ENCODE measurements at regions not wholly inside any gene's neighbourhood (a gene's known extent, or its start where the extent isn't known, plus 50 kb on each side); places are given as distances from the start of the nearest gene placed in this dataset.

- Histone ChIP-seq H3K9ac (ENCODE audit: low read length) (no peak overlapping the region), H3K79me2 (ENCODE audit: insufficient read depth, low read length) (no peaks in the 10 kb centered on the region), H3K27me3 (ENCODE audit: insufficient read depth, low read length) (no peaks in the 10 kb centered on the region), H3K4me3 (ENCODE audit: insufficient read depth, low read depth, low read length) (no peak overlapping the region), H3K36me3 (ENCODE audit: insufficient read depth, low read length) (no peaks in the 10 kb centered on the region), H2AFZ (ENCODE audit: low read depth, low read length) (no peak overlapping the region), H3K27ac (ENCODE audit: low read depth, low read length) (no peak overlapping the region), H3K4me1 (ENCODE audit: insufficient read depth, low read length) (peaks cover 14% of the 10 kb centered on the region), H3K9me3 (ENCODE audit: insufficient read depth, low read depth, low read length) (no peaks in the 10 kb centered on the region), H4K20me1 (ENCODE audit: insufficient read depth, low read length) (no peaks in the 10 kb centered on the region), H3K4me2 (ENCODE audit: low read length) (no peak overlapping the region)
- H3K4me3 Mint-ChIP-seq (ENCODE audit: unreplicated experiment) = peak overlapping the region; percentile 50
- H3K27ac Mint-ChIP-seq (ENCODE audit: unreplicated experiment) = no peak overlapping the region
- no peaks in the 10 kb centered on the region for H3K9me3 Mint-ChIP-seq (ENCODE audit: unreplicated experiment)
- TF ChIP-seq, protein P1, sequence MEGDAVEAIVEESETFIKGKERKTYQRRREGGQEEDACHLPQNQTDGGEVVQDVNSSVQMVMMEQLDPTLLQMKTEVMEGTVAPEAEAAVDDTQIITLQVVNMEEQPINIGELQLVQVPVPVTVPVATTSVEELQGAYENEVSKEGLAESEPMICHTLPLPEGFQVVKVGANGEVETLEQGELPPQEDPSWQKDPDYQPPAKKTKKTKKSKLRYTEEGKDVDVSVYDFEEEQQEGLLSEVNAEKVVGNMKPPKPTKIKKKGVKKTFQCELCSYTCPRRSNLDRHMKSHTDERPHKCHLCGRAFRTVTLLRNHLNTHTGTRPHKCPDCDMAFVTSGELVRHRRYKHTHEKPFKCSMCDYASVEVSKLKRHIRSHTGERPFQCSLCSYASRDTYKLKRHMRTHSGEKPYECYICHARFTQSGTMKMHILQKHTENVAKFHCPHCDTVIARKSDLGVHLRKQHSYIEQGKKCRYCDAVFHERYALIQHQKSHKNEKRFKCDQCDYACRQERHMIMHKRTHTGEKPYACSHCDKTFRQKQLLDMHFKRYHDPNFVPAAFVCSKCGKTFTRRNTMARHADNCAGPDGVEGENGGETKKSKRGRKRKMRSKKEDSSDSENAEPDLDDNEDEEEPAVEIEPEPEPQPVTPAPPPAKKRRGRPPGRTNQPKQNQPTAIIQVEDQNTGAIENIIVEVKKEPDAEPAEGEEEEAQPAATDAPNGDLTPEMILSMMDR (IDR thresholded peaks at IDR 0.05; ENCODE audit: insufficient read depth, low read depth, low read length) = no peak
- no peak for TF ChIP-seq EZH2 (IDR thresholded peaks at IDR 0.05; ENCODE audit: insufficient read depth, low read length)
- DNase-seq (ENCODE audit: low read depth) (no peak), FAIRE-seq (no peak)
- no peaks in the 10 kb centered on the region for H3K36me3 Mint-ChIP-seq (ENCODE audit: low read depth, unreplicated experiment)
- peaks cover 40% of the 10 kb centered on the region for H3K4me1 Mint-ChIP-seq (ENCODE audit: low read depth, unreplicated experiment)
- peaks cover 5% of the 10 kb centered on the region for H3K27me3 Mint-ChIP-seq (ENCODE audit: low read depth, unreplicated experiment)
Observed at GRCh38 chr2:47239119-47239969, 63.0 kb upstream of the CALM2 start.

DNA sequence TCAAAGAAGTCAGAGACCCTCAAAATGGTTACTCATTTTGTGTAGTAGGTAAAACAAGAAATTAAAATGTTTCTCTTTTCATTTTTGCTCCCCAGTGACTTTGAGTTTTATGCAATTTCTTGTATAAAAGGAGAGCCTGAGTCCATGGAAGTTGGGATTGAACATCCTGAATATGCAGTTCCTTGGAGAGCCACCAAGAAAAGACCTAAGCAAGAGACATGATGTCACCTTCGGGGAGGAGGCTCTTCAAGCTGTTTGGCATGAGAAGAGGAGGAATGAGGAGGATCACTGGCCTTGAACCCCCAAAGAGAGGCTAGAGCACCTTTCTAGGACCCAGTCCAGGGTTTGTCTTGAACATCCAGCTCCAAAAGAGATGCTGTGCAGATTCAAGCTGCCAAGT lies 62.3 kb upstream of the CALM2 start:
- FAIRE-seq (no peak), DNase-seq (ENCODE audit: low read depth) (no peak)
- Histone ChIP-seq H3K4me2 (ENCODE audit: low read length) (no peak overlapping the region), H3K9ac (ENCODE audit: low read length) (no peak overlapping the region), H3K9me3 (ENCODE audit: insufficient read depth, low read depth, low read length) (no peaks in the 10 kb centered on the region), H3K4me3 (ENCODE audit: insufficient read depth, low read depth, low read length) (no peak overlapping the region), H4K20me1 (ENCODE audit: insufficient read depth, low read length) (no peaks in the 10 kb centered on the region), H3K27me3 (ENCODE audit: insufficient read depth, low read length) (no peaks in the 10 kb centered on the region), H3K4me1 (ENCODE audit: insufficient read depth, low read length) (peaks cover 14% of the 10 kb centered on the region), H3K36me3 (ENCODE audit: insufficient read depth, low read length) (no peaks in the 10 kb centered on the region), H3K27ac (ENCODE audit: low read depth, low read length) (no peak overlapping the region), H2AFZ (ENCODE audit: low read depth, low read length) (no peak overlapping the region), H3K79me2 (ENCODE audit: insufficient read depth, low read length) (no peaks in the 10 kb centered on the region)
- H3K4me3 Mint-ChIP-seq (ENCODE audit: unreplicated experiment) = peak overlapping the region; percentile 50
- peaks cover 41% of the 10 kb centered on the region for H3K4me1 Mint-ChIP-seq (ENCODE audit: low read depth, unreplicated experiment)
- H3K27me3 Mint-ChIP-seq (ENCODE audit: low read depth, unreplicated experiment) = peaks cover 8% of the 10 kb centered on the region
- TF ChIP-seq, protein P1 (IDR thresholded peaks at IDR 0.05; ENCODE audit: insufficient read depth, low read depth, low read length) = no peak
- no peak overlapping the region for H3K27ac Mint-ChIP-seq (ENCODE audit: unreplicated experiment)
- no peaks in the 10 kb centered on the region for H3K36me3 Mint-ChIP-seq (ENCODE audit: low read depth, unreplicated experiment)
- H3K9me3 Mint-ChIP-seq (ENCODE audit: unreplicated experiment) = no peaks in the 10 kb centered on the region
